GM13976 (cell line): ENCODE measurements at regions not wholly inside any gene's neighbourhood (a gene's known extent, or its start where the extent isn't known, plus 50 kb on each side); places are given as distances from the start of the nearest gene placed in this dataset.

Source experiments
- DNase-seq: peaks from one replicate; pipeline ENCODE4 v3.0.0; 2012; ENCODE audit warnings: low spot score
- CTCF ChIP-seq: IDR thresholded peaks from 2 replicates; pipeline ENCODE4 v1.5.1; 2012; ENCODE audit warnings: borderline replicate concordance, mild to moderate bottlenecking; ENCODE audit not compliant: insufficient read depth; ENCODE audit errors: extremely low read depth, missing control alignments, control extremely low read depth
- in situ Hi-C: fragments of 300-500 bp; cut with MboI; formaldehyde crosslinking; loops from one replicate; pipeline ENCODE4 v1.12.0; 2022; ENCODE audit warnings: low sequenced_read_pairs, mixed read lengths, inconsistent platforms; ENCODE audit not compliant: unreplicated experiment

GRCh38 chr14:34243401-34243800 is 218.6 kb downstream of the SPTSSA start:
- no peak for TF ChIP-seq CTCF
- no peak for DNase-seq
- in situ Hi-C loops: no loop called here

- DNase-seq: no peak
- TF ChIP-seq CTCF: no peak
- in situ Hi-C loops: no loop called here
Measured at GRCh38 chr14:34243001-34243400, 219.0 kb downstream of the SPTSSA start.

GRCh38 chr14:34241185-34241711 is 220.8 kb downstream of the SPTSSA start:
- in situ Hi-C loops: no loop called here
- DNase-seq: no peak
- no peak for TF ChIP-seq CTCF

- no peak for TF ChIP-seq CTCF
- no peak for DNase-seq
- in situ Hi-C loops: no loop called here
Measured at GRCh38 chr14:34238610-34239009, 223.4 kb downstream of the SPTSSA start.

- no peak for DNase-seq
- in situ Hi-C loops: no loop called here
- TF ChIP-seq CTCF: no peak
Measured at GRCh38 chr14:34237677-34238076, 224.4 kb downstream of the SPTSSA start.

GRCh38 chr14:34237081-34237480 is 225.0 kb downstream of the SPTSSA start:
- DNase-seq: no peak
- no peak for TF ChIP-seq CTCF
- in situ Hi-C loops: no loop called here

- in situ Hi-C loops: no loop called here
- TF ChIP-seq CTCF: no peak
- DNase-seq: no peak
Measured at GRCh38 chr14:34235643-34236300, 226.3 kb downstream of the SPTSSA start.
